ENCODE measurements at regions not wholly inside any gene's neighbourhood (a gene's known extent, or its start where the extent isn't known, plus 50 kb on each side); places are given as distances from the start of the nearest gene placed in this dataset.

DNA sequence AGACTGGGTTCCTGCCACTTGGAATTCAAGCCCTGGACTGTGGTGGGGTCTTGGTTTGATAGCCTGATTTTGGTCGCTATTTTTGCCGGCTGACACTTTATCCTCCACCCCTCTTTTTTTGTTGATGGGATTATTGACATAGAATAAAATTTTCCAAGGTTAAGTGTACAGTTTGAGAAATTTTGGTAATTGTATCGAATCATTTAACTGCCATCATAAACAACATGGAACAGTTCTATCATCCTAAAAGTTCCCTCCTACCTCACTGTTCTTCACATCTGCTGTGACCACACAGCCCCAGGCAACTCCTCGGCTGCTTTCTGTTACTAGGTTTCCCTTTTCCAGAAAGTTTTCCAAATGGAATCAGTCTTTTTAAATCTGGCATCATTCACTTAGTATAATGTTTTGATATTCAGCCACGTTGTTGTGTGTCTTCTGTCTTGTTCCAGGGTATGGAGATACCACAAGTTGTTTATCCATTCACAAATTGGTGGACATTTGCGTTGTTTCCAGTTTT is 50.6 kb upstream of the STEAP1B start:
- WGBS (ENCODE audit: insufficient coverage): no CpG with 5 or more reads among the region's 6 CpGs

DNA sequence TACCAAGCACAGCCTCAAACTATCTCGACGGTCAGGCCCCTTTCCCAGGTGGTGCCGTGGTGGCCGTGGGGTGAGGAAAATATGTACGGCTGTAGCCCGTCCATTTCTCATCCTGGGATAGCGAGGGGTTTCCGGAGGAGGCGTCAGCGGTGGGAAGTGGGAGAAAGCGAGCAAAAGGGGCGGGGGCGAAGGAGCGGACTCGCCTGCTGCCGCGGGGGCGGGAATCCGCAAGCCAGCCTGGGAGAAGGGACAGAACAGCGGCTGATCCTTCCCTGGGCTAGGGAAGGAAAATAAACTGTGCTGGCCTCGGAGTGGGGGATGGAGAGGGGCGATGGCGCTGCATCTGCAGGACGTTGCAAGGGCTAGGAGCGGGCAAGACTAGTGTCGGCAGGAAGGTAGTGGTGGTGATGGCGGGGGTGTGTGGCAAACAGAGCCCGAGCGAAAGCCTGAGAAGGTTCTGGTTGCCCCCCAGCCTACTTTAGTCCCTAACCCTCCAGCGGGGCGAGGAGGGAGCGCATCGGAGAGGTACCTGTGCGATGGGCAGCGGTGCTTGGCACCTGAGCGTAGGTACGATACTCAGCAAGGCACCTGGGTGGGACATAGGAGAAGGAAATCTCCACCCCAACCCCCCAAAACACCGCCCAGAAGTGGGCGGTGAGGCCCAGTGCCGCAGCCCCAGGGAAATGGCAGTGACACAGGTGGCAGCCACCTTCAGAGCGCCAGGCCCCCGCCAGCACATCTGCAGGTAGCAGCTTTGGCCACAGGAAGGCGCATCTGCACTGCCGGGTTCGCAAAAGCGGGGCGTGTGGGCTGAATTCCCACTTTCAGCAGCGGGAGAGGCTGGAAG is 49.9 kb upstream of the STEAP1B start:
- WGBS (ENCODE audit: insufficient coverage): 5% methylated on average over 32 of the region's 48 CpGs
- Histone ChIP-seq H3K9me3 (no peaks in the 10 kb centered on the region), H3K27ac (ENCODE audit: low read length) (no peak overlapping the region), H3K4me1 (ENCODE audit: control insufficient read depth in 1 of 2, extremely low read depth in 1 of 2, insufficient read depth in 2 of 2, low read length in 2 of 2) (peaks cover 0 to 10% of the 10 kb centered on the region in 2 experiments), H3K36me3 (ENCODE audit: control insufficient read depth in 2 of 2, extremely low read depth in 1 of 2, insufficient read depth in 1 of 2, low read length in 1 of 2) (no peaks in the 10 kb centered on the region), H3K4me3 (ENCODE audit: control insufficient read depth in 1 of 2, extremely low read depth in 1 of 2, low read length in 1 of 2) (peak overlapping the region in 1 of 2 donors; percentile 0), H3K27me3 (replicated peaks in 1 of 2; ENCODE audit: control insufficient read depth in 2 of 2, extremely low read depth in 1 of 2, insufficient read depth in 2 of 2, low read length in 1 of 2) (peaks cover 6 to 16% of the 10 kb centered on the region in 2 experiments)
- Mint-ChIP-seq H3K4me1 (peaks cover 9 to 14% (median 10%) of the 10 kb centered on the region in 3 donors), H3K4me3 (peak overlapping the region; percentile 58 to 69 (median 64)), H3K27ac (peak overlapping the region in 1 of 2 donors; percentile 18), H3K36me3 (no peaks in the 10 kb centered on the region), H3K9me3 (no peaks in the 10 kb centered on the region), H3K27me3 (peaks cover 61 to 66% of the 10 kb centered on the region in 2 donors)
- POLR2A ChIA-PET: no interaction called here
- ATAC-seq (replicated peaks in 1 of 4): peak in 3 of 4 experiments; percentile 44 to 61 (median 53)
- peak in 13 of 35 experiments; percentile 6 to 62 (median 28) for DNase-seq
- CTCF ChIA-PET: interaction anchor here in 1 of 2 donors (0.6 kb wide), 1 partner anchor 177 kb away, joined by 3 read pairs; the partner anchor contains the start of gene IL6

More for the DNA sequence above, 50.6 kb upstream of the STEAP1B start:
- H3K36me3 ChIP-seq (ENCODE audit: control insufficient read depth in 2 of 2, extremely low read depth in 1 of 2, insufficient read depth in 1 of 2, low read length in 1 of 2): no peaks in the 10 kb centered on the region
- H3K27me3 Mint-ChIP-seq: peaks cover 59 to 62% of the 10 kb centered on the region in 2 donors
- H3K4me3 ChIP-seq (ENCODE audit: control insufficient read depth in 1 of 2, extremely low read depth in 1 of 2, low read length in 1 of 2): peak overlapping the region in 1 of 2 donors; percentile 0
- peaks cover 9 to 14% (median 10%) of the 10 kb centered on the region in 3 donors for H3K4me1 Mint-ChIP-seq
- H3K9me3 Mint-ChIP-seq: no peaks in the 10 kb centered on the region
- no peaks in the 10 kb centered on the region for H3K36me3 Mint-ChIP-seq
- H3K9me3 ChIP-seq: no peaks in the 10 kb centered on the region
- H3K27ac Mint-ChIP-seq: no peak overlapping the region
- no peak for DNase-seq
- peaks cover 6 to 18% of the 10 kb centered on the region in 2 experiments for H3K27me3 ChIP-seq (replicated peaks in 1 of 2; ENCODE audit: control insufficient read depth in 2 of 2, extremely low read depth in 1 of 2, insufficient read depth in 2 of 2, low read length in 1 of 2)
- H3K4me3 Mint-ChIP-seq: no peak overlapping the region
- H3K27ac ChIP-seq (ENCODE audit: low read length): no peak overlapping the region
- CTCF ChIA-PET: no interaction called here
- peaks cover 0 to 10% of the 10 kb centered on the region in 2 experiments for H3K4me1 ChIP-seq (ENCODE audit: control insufficient read depth in 1 of 2, extremely low read depth in 1 of 2, insufficient read depth in 2 of 2, low read length in 2 of 2)
- ATAC-seq (replicated peaks in 1 of 4): no peak
- POLR2A ChIA-PET: no interaction called here
